ENCODE measurements at regions not wholly inside any gene's neighbourhood (a gene's known extent, or its start where the extent isn't known, plus 50 kb on each side); places are given as distances from the start of the nearest gene placed in this dataset.
"Not testable (repeated sequence)": the region's sequence is repeated elsewhere in the genome, so short reads cannot be mapped to it uniquely, and the experiment has no call there.

DNA sequence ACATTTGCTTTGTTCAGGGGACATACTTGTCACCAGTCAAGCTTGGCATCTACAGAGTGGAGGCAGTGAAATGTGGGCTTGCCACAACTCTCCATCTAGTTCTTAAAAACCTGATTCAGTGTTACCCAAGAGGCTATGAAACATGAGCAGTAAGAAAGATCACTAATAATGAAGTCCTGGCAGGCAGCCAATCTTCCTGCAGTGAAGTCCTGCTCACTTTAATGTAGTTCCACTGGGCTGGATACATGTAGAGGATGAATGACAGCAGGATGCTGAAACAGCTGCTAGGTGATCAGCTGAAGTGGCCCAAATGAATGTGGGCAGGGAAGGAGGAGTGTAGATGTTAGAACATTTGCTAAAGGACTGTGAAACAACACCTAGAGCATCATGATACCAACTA is 1213.1 kb downstream of the OLFM4 start:
- Histone ChIP-seq H3K9me2 (replicated peaks; ENCODE audit: insufficient read depth) (no peaks in the 10 kb centered on the region), H3K4me3 (no peak overlapping the region), H3K79me2 (no peaks in the 10 kb centered on the region), H3K27ac (no peak overlapping the region), H4K20me1 (ENCODE audit: insufficient read depth, poor library complexity, severe bottlenecking) (no peaks in the 10 kb centered on the region), H3K4me1 (ENCODE audit: insufficient read depth) (no peaks in the 10 kb centered on the region), H3K36me3 (replicated peaks; ENCODE audit: insufficient read depth, low read depth) (no peaks in the 10 kb centered on the region), H3K4me2 (no peak overlapping the region), H3K27me3 (no peaks in the 10 kb centered on the region), H3K9me3 (ENCODE audit: low read depth) (no peaks in the 10 kb centered on the region), H2AFZ (no peak overlapping the region)
- peak; percentile 37 for DNase-seq (ENCODE audit: low spot score)
- TF ChIP-seq EZH2phosphoT487 (IDR thresholded peaks at IDR 0.05; ENCODE audit: low read depth, severe bottlenecking, unreplicated experiment) (no peak), EZH2 (IDR thresholded peaks at IDR 0.05; ENCODE audit: borderline replicate concordance) (no peak), CTCF (IDR thresholded peaks at IDR 0.05; ENCODE audit: poor library complexity) (no peak)

GRCh38 chr13:54248306-54248705 is 1219.7 kb downstream of the OLFM4 start:
- no peaks in the 10 kb centered on the region for H3K4me1 ChIP-seq (ENCODE audit: insufficient read depth)
- no peak overlapping the region for H2AFZ ChIP-seq
- no peak for DNase-seq (ENCODE audit: low spot score)
- H3K36me3 ChIP-seq (replicated peaks; ENCODE audit: insufficient read depth, low read depth), result no peaks in the 10 kb centered on the region
- no peaks in the 10 kb centered on the region for H3K9me2 ChIP-seq (replicated peaks; ENCODE audit: insufficient read depth)
- H3K4me2 ChIP-seq, result no peak overlapping the region
- H3K27ac ChIP-seq, result no peak overlapping the region
- no peak for TF ChIP-seq EZH2phosphoT487 (IDR thresholded peaks at IDR 0.05; ENCODE audit: low read depth, severe bottlenecking, unreplicated experiment)
- no peak for TF ChIP-seq CTCF (IDR thresholded peaks at IDR 0.05; ENCODE audit: poor library complexity)
- TF ChIP-seq EZH2 (IDR thresholded peaks at IDR 0.05; ENCODE audit: borderline replicate concordance), result no peak
- H3K4me3 ChIP-seq, result no peak overlapping the region
- WGBS (ENCODE audit: low lambda C conversion rate, missing lambda C conversion rate), result 73% methylated on average over 3 of the region's 3 CpGs
- H3K9me3 ChIP-seq (ENCODE audit: low read depth), result no peaks in the 10 kb centered on the region
- H3K79me2 ChIP-seq, result no peaks in the 10 kb centered on the region
- H4K20me1 ChIP-seq (ENCODE audit: insufficient read depth, poor library complexity, severe bottlenecking), result no peaks in the 10 kb centered on the region
- H3K27me3 ChIP-seq, result no peaks in the 10 kb centered on the region

DNA sequence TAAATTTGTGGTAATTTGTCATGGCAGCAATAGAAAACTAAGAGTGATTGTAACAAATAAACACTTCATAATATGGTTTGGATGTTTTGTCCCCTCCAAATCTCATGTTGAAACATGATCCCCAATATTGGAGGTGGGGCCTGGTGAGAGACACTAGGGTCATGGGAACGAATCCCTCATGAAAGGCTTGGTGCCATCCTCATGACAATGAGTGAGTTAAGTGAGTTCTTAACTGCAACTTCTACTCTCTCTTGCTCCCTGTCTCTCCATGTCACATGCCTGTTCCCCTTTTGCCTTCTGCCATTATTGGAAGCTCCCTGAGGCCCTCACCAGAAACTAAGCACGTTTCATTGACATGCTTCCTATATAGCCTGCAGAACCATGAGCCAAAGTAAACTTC is 1233.2 kb downstream of the OLFM4 start:
- Histone ChIP-seq H3K4me1 (ENCODE audit: insufficient read depth) (no peaks in the 10 kb centered on the region), H2AFZ (no peak overlapping the region), H3K4me3 (no peak overlapping the region), H3K4me2 (no peak overlapping the region), H3K9me2 (replicated peaks; ENCODE audit: insufficient read depth) (no peaks in the 10 kb centered on the region), H3K27ac (no peak overlapping the region), H3K9me3 (ENCODE audit: low read depth) (no peaks in the 10 kb centered on the region), H3K79me2 (no peaks in the 10 kb centered on the region), H4K20me1 (ENCODE audit: insufficient read depth, poor library complexity, severe bottlenecking) (no peaks in the 10 kb centered on the region), H3K27me3 (no peaks in the 10 kb centered on the region), H3K36me3 (replicated peaks; ENCODE audit: insufficient read depth, low read depth) (no peaks in the 10 kb centered on the region)
- DNase-seq (ENCODE audit: low spot score), result no peak
- 86% methylated on average over 2 of the region's 2 CpGs for WGBS (ENCODE audit: low lambda C conversion rate, missing lambda C conversion rate)
- TF ChIP-seq EZH2 (IDR thresholded peaks at IDR 0.05; ENCODE audit: borderline replicate concordance), result no peak
- TF ChIP-seq EZH2phosphoT487 (IDR thresholded peaks at IDR 0.05; ENCODE audit: low read depth, severe bottlenecking, unreplicated experiment), result no peak
- TF ChIP-seq CTCF (IDR thresholded peaks at IDR 0.05; ENCODE audit: poor library complexity), result no peak

DNA sequence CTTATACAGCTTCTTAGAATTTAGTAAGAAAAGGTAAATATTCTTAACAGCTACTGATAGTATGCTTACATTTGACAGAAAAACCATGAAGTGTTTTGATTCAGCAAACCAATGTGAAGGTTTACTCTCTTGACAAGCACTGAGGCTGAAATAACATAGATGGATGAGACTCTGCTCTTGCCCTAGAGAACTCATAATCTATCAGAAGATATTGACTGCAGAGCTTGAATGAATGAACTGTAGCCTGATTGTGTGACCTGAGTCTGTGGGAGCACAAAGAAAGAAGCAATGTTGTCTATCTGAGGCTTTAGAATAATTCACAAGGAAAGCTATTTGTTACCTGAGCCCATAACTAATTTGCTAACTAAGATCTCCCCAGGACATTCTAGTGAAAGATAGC is 1235.3 kb downstream of the OLFM4 start:
- H3K9me2 ChIP-seq (replicated peaks; ENCODE audit: insufficient read depth), result no peaks in the 10 kb centered on the region
- H3K79me2 ChIP-seq, result no peaks in the 10 kb centered on the region
- no peaks in the 10 kb centered on the region for H3K4me1 ChIP-seq (ENCODE audit: insufficient read depth)
- H3K27ac ChIP-seq, result no peak overlapping the region
- TF ChIP-seq EZH2 (IDR thresholded peaks at IDR 0.05; ENCODE audit: borderline replicate concordance) (no peak), CTCF (IDR thresholded peaks at IDR 0.05; ENCODE audit: poor library complexity) (no peak), EZH2phosphoT487 (IDR thresholded peaks at IDR 0.05; ENCODE audit: low read depth, severe bottlenecking, unreplicated experiment) (no peak)
- no peak overlapping the region for H3K4me2 ChIP-seq
- no peaks in the 10 kb centered on the region for H3K36me3 ChIP-seq (replicated peaks; ENCODE audit: insufficient read depth, low read depth)
- no peak overlapping the region for H3K4me3 ChIP-seq
- H4K20me1 ChIP-seq (ENCODE audit: insufficient read depth, poor library complexity, severe bottlenecking), result no peaks in the 10 kb centered on the region
- H3K9me3 ChIP-seq (ENCODE audit: low read depth), result no peaks in the 10 kb centered on the region
- no peak overlapping the region for H2AFZ ChIP-seq
- H3K27me3 ChIP-seq, result peaks cover 4% of the 10 kb centered on the region
- no peak for DNase-seq (ENCODE audit: low spot score)

DNA sequence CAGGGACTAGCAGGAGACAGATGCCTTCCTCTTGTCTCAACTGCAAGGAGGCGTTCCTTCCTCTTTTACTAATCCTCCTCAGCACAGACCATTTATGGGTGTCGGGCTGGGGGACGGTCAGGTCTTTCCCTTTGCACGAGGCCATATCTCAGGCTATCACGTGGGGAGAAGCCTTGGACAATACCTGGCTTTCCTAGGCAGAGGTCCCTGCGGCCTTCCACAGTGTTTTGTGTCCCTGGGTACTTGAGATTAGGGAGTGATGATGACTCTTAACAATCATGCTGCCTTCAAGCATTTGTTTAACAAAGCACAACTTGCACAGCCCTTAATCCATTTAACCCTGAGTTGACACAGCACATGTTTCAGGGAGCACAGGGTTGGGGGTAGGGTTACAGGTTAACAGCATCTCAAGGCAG is 1238.6 kb downstream of the OLFM4 start:
- H3K4me1 ChIP-seq (ENCODE audit: insufficient read depth); H3K36me3 ChIP-seq (replicated peaks; ENCODE audit: insufficient read depth, low read depth): not testable (repeated sequence)
- 14% methylated on average over 6 of the region's 6 CpGs for WGBS (ENCODE audit: low lambda C conversion rate, missing lambda C conversion rate)

More for the DNA sequence above, 1238.6 kb downstream of the OLFM4 start:
- not testable (repeated sequence) for H3K27ac ChIP-seq; H3K27me3 ChIP-seq; H4K20me1 ChIP-seq (ENCODE audit: insufficient read depth, poor library complexity, severe bottlenecking); H2AFZ ChIP-seq; H3K4me2 ChIP-seq; H3K9me2 ChIP-seq (replicated peaks; ENCODE audit: insufficient read depth); H3K9me3 ChIP-seq (ENCODE audit: low read depth); DNase-seq (ENCODE audit: low spot score); H3K4me3 ChIP-seq; H3K79me2 ChIP-seq

Data from hepatocyte (in vitro differentiated cells).